Hepatocyte (in vitro differentiated cells): ENCODE measurements at regions not wholly inside any gene's neighbourhood (a gene's known extent, or its start where the extent isn't known, plus 50 kb on each side); places are given as distances from the start of the nearest gene placed in this dataset.

ENCODE experiments used
- DNase-seq: peaks from one replicate; pipeline ENCODE4 v3.0.0-alpha.2; 2016; ENCODE audit warnings: low spot score
- H2AFZ ChIP-seq: fragments of 200-600 bp; sonication (generic); 2 replicates; pipeline ENCODE4 v1.6.0; 2016; ENCODE audit warnings: antibody characterized with exemption, mild to moderate bottlenecking
- H3K27ac ChIP-seq: fragments of 200-600 bp; sonication (generic); 2 replicates; pipeline ENCODE4 v1.5.1; 2016; ENCODE audit warnings: mild to moderate bottlenecking
- H3K27me3 ChIP-seq: fragments of 200-600 bp; sonication (generic); 2 replicates; pipeline ENCODE4 v1.6.1; 2016
- H3K36me3 ChIP-seq: fragments of 200-600 bp; sonication (generic); replicated peaks from 2 replicates; pipeline ENCODE4 v1.5.1; 2016; ENCODE audit warnings: low read depth; ENCODE audit not compliant: insufficient read depth
- H3K4me1 ChIP-seq: fragments of 200-600 bp; sonication (generic); 2 replicates; pipeline ENCODE4 v1.5.1; 2016; ENCODE audit warnings: mild to moderate bottlenecking, moderate library complexity; ENCODE audit not compliant: insufficient read depth
- H3K4me2 ChIP-seq: fragments of 200-600 bp; sonication (generic); 2 replicates; pipeline ENCODE4 v1.6.0; 2016
- H3K4me3 ChIP-seq: fragments of 200-600 bp; sonication (generic); 2 replicates; pipeline ENCODE4 v1.5.1; 2016; ENCODE audit warnings: mild to moderate bottlenecking
- H3K79me2 ChIP-seq: fragments of 200-600 bp; sonication (generic); 2 replicates; pipeline ENCODE4 v1.6.0; 2017; ENCODE audit warnings: mild to moderate bottlenecking
- H3K9me2 ChIP-seq: fragments of 200-600 bp; sonication (generic); replicated peaks from 2 replicates; pipeline ENCODE4 v1.6.0; 2017; ENCODE audit warnings: mild to moderate bottlenecking; ENCODE audit not compliant: insufficient read depth
- H3K9me3 ChIP-seq: fragments of 200-600 bp; sonication (generic); 2 replicates; pipeline ENCODE4 v1.5.1; 2016; ENCODE audit warnings: low read depth, mild to moderate bottlenecking
- H4K20me1 ChIP-seq: fragments of 200-600 bp; sonication (generic); 2 replicates; pipeline ENCODE4 v1.6.0; 2016; ENCODE audit warnings: mild to moderate bottlenecking; ENCODE audit not compliant: insufficient read depth, poor library complexity, severe bottlenecking
- CTCF ChIP-seq: fragments of 200-600 bp; sonication (generic); IDR thresholded peaks from 2 replicates; pipeline ENCODE4 v1.5.1; 2016; ENCODE audit warnings: antibody characterized with exemption, mild to moderate bottlenecking; ENCODE audit not compliant: poor library complexity
- EZH2 ChIP-seq: fragments of 200-600 bp; sonication (generic); IDR thresholded peaks from 2 replicates; pipeline ENCODE4 v1.6.1; 2016; ENCODE audit warnings: antibody characterized with exemption, mild to moderate bottlenecking, borderline replicate concordance
- EZH2phosphoT487 ChIP-seq: fragments of 200-600 bp; sonication (generic); IDR thresholded peaks from one replicate; pipeline ENCODE4 v1.6.1; 2018; ENCODE audit warnings: antibody characterized with exemption, mild to moderate bottlenecking, low read depth, moderate library complexity; ENCODE audit not compliant: unreplicated experiment, severe bottlenecking
- WGBS: methylation state at CpG from one replicate; pipeline ENCODE4 v1.1.6; 2016; ENCODE audit warnings: low lambda C conversion rate; ENCODE audit errors: missing lambda C conversion rate; 5-methylcytosine and 5-hydroxymethylcytosine counted together

GRCh38 chr5:39951070-39951469 is 526.3 kb upstream of the DAB2 start:
- no peaks in the 10 kb centered on the region for H3K27me3 ChIP-seq
- TF ChIP-seq EZH2phosphoT487 (no peak), EZH2 (no peak), CTCF (no peak)
- no peaks in the 10 kb centered on the region for H3K36me3 ChIP-seq
- H2AFZ ChIP-seq: no peak overlapping the region
- 90% methylated on average over 3 of the region's 3 CpGs for WGBS
- no peaks in the 10 kb centered on the region for H4K20me1 ChIP-seq
- no peaks in the 10 kb centered on the region for H3K9me2 ChIP-seq
- no peak for DNase-seq
- H3K4me3 ChIP-seq: no peak overlapping the region
- H3K27ac ChIP-seq: no peak overlapping the region
- no peaks in the 10 kb centered on the region for H3K4me1 ChIP-seq
- H3K79me2 ChIP-seq: no peaks in the 10 kb centered on the region
- no peaks in the 10 kb centered on the region for H3K9me3 ChIP-seq
- H3K4me2 ChIP-seq: no peak overlapping the region

GRCh38 chr5:39948867-39949468 is 524.2 kb upstream of the DAB2 start:
- Histone ChIP-seq H3K79me2 (no peaks in the 10 kb centered on the region), H4K20me1 (no peaks in the 10 kb centered on the region), H3K4me1 (no peaks in the 10 kb centered on the region), H3K27ac (no peak overlapping the region), H3K9me2 (no peaks in the 10 kb centered on the region), H3K27me3 (no peaks in the 10 kb centered on the region), H3K36me3 (no peaks in the 10 kb centered on the region), H3K4me3 (no peak overlapping the region), H3K9me3 (no peaks in the 10 kb centered on the region), H3K4me2 (no peak overlapping the region), H2AFZ (no peak overlapping the region)
- WGBS: 40% methylated on average over 2 of the region's 2 CpGs
- DNase-seq: peak; percentile 86
- peak; percentile 68 for TF ChIP-seq CTCF
- TF ChIP-seq EZH2: no peak

GRCh38 chr5:39948341-39948740 is 523.6 kb upstream of the DAB2 start:
- Histone ChIP-seq H3K4me3 (no peak overlapping the region), H3K79me2 (no peaks in the 10 kb centered on the region), H3K9me2 (no peaks in the 10 kb centered on the region), H2AFZ (no peak overlapping the region), H3K4me1 (no peaks in the 10 kb centered on the region), H3K27me3 (no peaks in the 10 kb centered on the region), H3K4me2 (no peak overlapping the region), H3K36me3 (no peaks in the 10 kb centered on the region), H4K20me1 (no peaks in the 10 kb centered on the region), H3K27ac (no peak overlapping the region), H3K9me3 (no peaks in the 10 kb centered on the region)
- DNase-seq: no peak
- 95% methylated on average over 1 of the region's 1 CpG for WGBS
- TF ChIP-seq EZH2phosphoT487 (no peak), EZH2 (no peak), CTCF (no peak)

GRCh38 chr5:39947657-39948056 is 522.9 kb upstream of the DAB2 start:
- Histone ChIP-seq H3K9me3 (no peaks in the 10 kb centered on the region), H3K36me3 (no peaks in the 10 kb centered on the region), H2AFZ (no peak overlapping the region), H3K27ac (no peak overlapping the region), H3K9me2 (no peaks in the 10 kb centered on the region), H3K79me2 (no peaks in the 10 kb centered on the region), H3K4me3 (no peak overlapping the region), H4K20me1 (no peaks in the 10 kb centered on the region), H3K4me2 (no peak overlapping the region), H3K4me1 (no peaks in the 10 kb centered on the region), H3K27me3 (no peaks in the 10 kb centered on the region)
- 91% methylated on average over 1 of the region's 1 CpG for WGBS
- TF ChIP-seq EZH2 (no peak), EZH2phosphoT487 (no peak)
- no peak for DNase-seq
